Prostate gland (tissue), 2 donors: ENCODE measurements at regions not wholly inside any gene's neighbourhood (a gene's known extent, or its start where the extent isn't known, plus 50 kb on each side); places are given as distances from the start of the nearest gene placed in this dataset.

Source experiments
- POLR2AphosphoS5 ChIP-seq: sonication (generic); formaldehyde crosslinking; IDR thresholded peaks from one replicate; pipeline ENCODE4 v1.6.1; 2017; ENCODE audit warnings: antibody characterized with exemption
- TF ChIP-seq, protein P1 (sequence below), 4 experiments: fragments of 200-600 bp in 2 of 4; fragments of 450-650 bp in 2 of 4; sonication (generic) in 2 of 4; IDR thresholded peaks; 1 replicate in 3 of 4; 2 replicates in 1 of 4; pipeline ENCODE4 v1.5.1; 2016 to 2019; ENCODE audit warnings: antibody characterized with exemption in 4 of 4, mild to moderate bottlenecking in 2 of 4, moderate library complexity in 2 of 4

DNA sequence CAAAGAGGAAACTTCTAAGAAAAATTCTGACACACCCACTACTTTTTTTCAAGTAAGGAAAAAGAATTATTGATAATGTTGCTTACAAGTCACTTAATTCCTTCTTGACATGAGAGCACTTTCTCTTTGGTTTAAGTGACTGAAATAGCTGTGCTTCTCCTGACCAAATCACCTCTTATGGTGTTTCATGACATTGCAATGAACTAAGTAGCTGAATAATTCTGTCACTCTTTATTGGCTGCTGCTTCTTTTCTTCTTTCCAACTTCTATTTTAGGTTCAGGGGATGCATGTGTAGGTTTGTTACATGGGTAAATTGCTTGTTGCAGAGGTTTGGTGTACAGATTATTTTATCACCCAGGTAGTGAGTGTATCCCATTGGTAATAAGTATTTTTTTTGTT lies 447.6 kb upstream of the NETO1 start:
- TF ChIP-seq POLR2AphosphoS5 = no peak
- TF ChIP-seq, protein P1, sequence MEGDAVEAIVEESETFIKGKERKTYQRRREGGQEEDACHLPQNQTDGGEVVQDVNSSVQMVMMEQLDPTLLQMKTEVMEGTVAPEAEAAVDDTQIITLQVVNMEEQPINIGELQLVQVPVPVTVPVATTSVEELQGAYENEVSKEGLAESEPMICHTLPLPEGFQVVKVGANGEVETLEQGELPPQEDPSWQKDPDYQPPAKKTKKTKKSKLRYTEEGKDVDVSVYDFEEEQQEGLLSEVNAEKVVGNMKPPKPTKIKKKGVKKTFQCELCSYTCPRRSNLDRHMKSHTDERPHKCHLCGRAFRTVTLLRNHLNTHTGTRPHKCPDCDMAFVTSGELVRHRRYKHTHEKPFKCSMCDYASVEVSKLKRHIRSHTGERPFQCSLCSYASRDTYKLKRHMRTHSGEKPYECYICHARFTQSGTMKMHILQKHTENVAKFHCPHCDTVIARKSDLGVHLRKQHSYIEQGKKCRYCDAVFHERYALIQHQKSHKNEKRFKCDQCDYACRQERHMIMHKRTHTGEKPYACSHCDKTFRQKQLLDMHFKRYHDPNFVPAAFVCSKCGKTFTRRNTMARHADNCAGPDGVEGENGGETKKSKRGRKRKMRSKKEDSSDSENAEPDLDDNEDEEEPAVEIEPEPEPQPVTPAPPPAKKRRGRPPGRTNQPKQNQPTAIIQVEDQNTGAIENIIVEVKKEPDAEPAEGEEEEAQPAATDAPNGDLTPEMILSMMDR (IDR thresholded peaks at IDR 0.05) = no peak
